Gastroesophageal sphincter (tissue), 2 donors: ENCODE measurements at regions not wholly inside any gene's neighbourhood (a gene's known extent, or its start where the extent isn't known, plus 50 kb on each side); places are given as distances from the start of the nearest gene placed in this dataset.

Source experiments
- EP300 ChIP-seq: sonication (generic); formaldehyde crosslinking; IDR thresholded peaks from one replicate; pipeline ENCODE4 v1.6.1; 2017; ENCODE audit warnings: antibody characterized with exemption, mild to moderate bottlenecking
- POLR2A ChIP-seq, 2 donors: fragments of 450-650 bp; IDR thresholded peaks; one replicate each; pipeline ENCODE4 v1.6.1; 2017; ENCODE audit warnings: antibody characterized with exemption in 2 of 2, mild to moderate bottlenecking in 2 of 2, moderate library complexity in 1 of 2

DNA sequence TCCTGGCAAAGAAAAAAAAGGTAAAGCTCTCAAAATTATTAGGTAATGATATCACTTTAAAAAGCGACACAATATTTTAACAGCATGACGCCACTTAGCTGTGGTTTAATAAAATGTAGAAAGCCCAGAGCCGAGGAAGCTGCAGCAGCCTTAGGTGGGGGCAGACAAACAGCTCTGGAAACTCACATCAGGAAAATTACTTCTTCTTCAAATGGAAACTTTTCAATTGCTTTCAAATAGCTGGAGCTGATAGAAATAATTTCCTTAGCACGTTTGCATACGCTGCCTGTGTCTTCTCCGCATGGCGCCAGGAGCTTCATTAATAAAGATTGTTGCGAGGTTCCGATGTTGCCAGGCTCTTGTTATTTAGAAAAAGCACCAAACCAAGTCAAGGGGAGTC lies 835.3 kb upstream of the EEF2KMT start:
- TF ChIP-seq EP300 (no peak), POLR2A (IDR thresholded peaks at IDR 0.05) (no peak)
